ENCODE measurements at regions not wholly inside any gene's neighbourhood (a gene's known extent, or its start where the extent isn't known, plus 50 kb on each side); places are given as distances from the start of the nearest gene placed in this dataset.
"Not testable (repeated sequence)": the region's sequence is repeated elsewhere in the genome, so short reads cannot be mapped to it uniquely, and the experiment has no call there.

GRCh38 chrX:80556148-80556547, 135.9 kb downstream of the TENT5D start:
- Histone ChIP-seq H3K4me3 (ENCODE audit: low read depth, low read length) (no peak overlapping the region), H3K27ac (no peak overlapping the region), H3K27me3 (replicated peaks) (no peaks in the 10 kb centered on the region), H3K36me3 (replicated peaks) (no peaks in the 10 kb centered on the region)
- no peak for TF ChIP-seq CTCF (IDR thresholded peaks at IDR 0.05; ENCODE audit: low read depth, low read length, missing control alignments)
- no peak for DNase-seq
- in situ Hi-C loops (cut with HindIII; ENCODE audit: low pct_ligation_motif_present, low sequenced_read_pairs): no loop called here

GRCh38 chrX:80572636-80573035, 152.4 kb downstream of the TENT5D start:
- no peaks in the 10 kb centered on the region for H3K36me3 ChIP-seq (replicated peaks)

GRCh38 chrX:80573275-80573674, 153.0 kb downstream of the TENT5D start:
- no peak overlapping the region for H3K27ac ChIP-seq
- in situ Hi-C loops (cut with HindIII; ENCODE audit: low pct_ligation_motif_present, low sequenced_read_pairs): no loop called here

More at GRCh38 chrX:80572636-80573035, 152.4 kb downstream of the TENT5D start:
- in situ Hi-C loops (cut with HindIII; ENCODE audit: low pct_ligation_motif_present, low sequenced_read_pairs): no loop called here
- Histone ChIP-seq H3K4me3 (ENCODE audit: low read depth, low read length) (no peak overlapping the region), H3K27ac (no peak overlapping the region), H3K27me3 (replicated peaks) (no peaks in the 10 kb centered on the region)
- no peak for DNase-seq
- TF ChIP-seq CTCF (IDR thresholded peaks at IDR 0.05; ENCODE audit: low read depth, low read length, missing control alignments): no peak

GRCh38 chrX:80574486-80575086, 154.3 kb downstream of the TENT5D start:
- DNase-seq; H3K27ac ChIP-seq; H3K27me3 ChIP-seq (replicated peaks); H3K36me3 ChIP-seq (replicated peaks); H3K4me3 ChIP-seq (ENCODE audit: low read depth, low read length); in situ Hi-C loops (cut with HindIII; ENCODE audit: low pct_ligation_motif_present, low sequenced_read_pairs): not testable (repeated sequence)

More at GRCh38 chrX:80573275-80573674, 153.0 kb downstream of the TENT5D start:
- no peak for TF ChIP-seq CTCF (IDR thresholded peaks at IDR 0.05; ENCODE audit: low read depth, low read length, missing control alignments)
- Histone ChIP-seq H3K36me3 (replicated peaks) (no peaks in the 10 kb centered on the region), H3K27me3 (replicated peaks) (no peaks in the 10 kb centered on the region), H3K4me3 (ENCODE audit: low read depth, low read length) (no peak overlapping the region)
- DNase-seq: no peak

- DNase-seq: no peak
- in situ Hi-C loops (cut with HindIII; ENCODE audit: low pct_ligation_motif_present, low sequenced_read_pairs): no loop called here
- Histone ChIP-seq H3K27ac (no peak overlapping the region), H3K36me3 (replicated peaks) (no peaks in the 10 kb centered on the region), H3K27me3 (replicated peaks) (no peaks in the 10 kb centered on the region), H3K4me3 (ENCODE audit: low read depth, low read length) (no peak overlapping the region)
- no peak for TF ChIP-seq CTCF (IDR thresholded peaks at IDR 0.05; ENCODE audit: low read depth, low read length, missing control alignments)
Observed at GRCh38 chrX:80576267-80576666, 156.0 kb downstream of the TENT5D start.

- no peak for DNase-seq
- in situ Hi-C loops (cut with HindIII; ENCODE audit: low pct_ligation_motif_present, low sequenced_read_pairs): no loop called here
- H3K36me3 ChIP-seq (replicated peaks): no peaks in the 10 kb centered on the region
- no peak for TF ChIP-seq CTCF (IDR thresholded peaks at IDR 0.05; ENCODE audit: low read depth, low read length, missing control alignments)
- H3K27ac ChIP-seq: no peak overlapping the region
- H3K4me3 ChIP-seq (ENCODE audit: low read depth, low read length): no peak overlapping the region
- H3K27me3 ChIP-seq (replicated peaks): no peaks in the 10 kb centered on the region
Observed at GRCh38 chrX:80576806-80577533, 156.7 kb downstream of the TENT5D start.
